GM12878 (cell line): ENCODE measurements at regions not wholly inside any gene's neighbourhood (a gene's known extent, or its start where the extent isn't known, plus 50 kb on each side); places are given as distances from the start of the nearest gene placed in this dataset.

Experiments used
- ATAC-seq: fragments of 200-7000 bp; cut with Tn5 transposase; 3 replicates; pipeline ENCODE4 v1.9.1; 2020; ENCODE audit warnings: mild to moderate bottlenecking, moderate library complexity
- BruUV-seq: library from RNA; stranded (reverse); fragments of 400-500 nt; replicated peaks from 2 replicates; lab custom pipeline; 2021; lab: Mats Ljungman, UMichigan
- CTCF ChIA-PET: fragments of 300-600 bp; sonication (Branson Sonifier 250); formaldehyde crosslinking; extraction: SDS; loops from one replicate; lab custom pipeline; 2021; ENCODE audit warnings: inconsistent platforms; lab: Yijun Ruan, JAX
- POLR2A ChIA-PET: fragments of 350-600 bp; formaldehyde crosslinking; extraction: SDS; loops from one replicate; lab custom pipeline; 2021; ENCODE audit warnings: inconsistent platforms; lab: Charles Lee
- RAD21 ChIA-PET: fragments of 300-600 bp; sonication (Branson Sonifier 250); formaldehyde crosslinking; loops from one replicate; lab custom pipeline; 2023; ENCODE audit warnings: antibody characterized with exemption; ENCODE audit not compliant: unreplicated experiment; lab: Charles Lee
- SMC1A ChIA-PET: fragments of 300-600 bp; sonication (Branson Sonifier 250); formaldehyde crosslinking; loops from one replicate; lab custom pipeline; 2023; ENCODE audit not compliant: unreplicated experiment, uncharacterized antibody; lab: Charles Lee
- DNase-seq: peaks from one replicate; pipeline ENCODE4 v3.0.0-alpha.2; 2011; ENCODE audit warnings: low read depth, low spot score
- FAIRE-seq: peaks from 3 replicates; lab custom pipeline; 2011; peaks lifted over from hg19 to GRCh38; lab: Jason Lieb, UNC
- H2AFZ ChIP-seq: 2 replicates; pipeline ENCODE4 v1.6.0; 2011; ENCODE audit warnings: low read depth, low read length, control low read depth; ENCODE audit not compliant: control insufficient read depth
- H3K27ac ChIP-seq: 2 replicates; pipeline ENCODE4 v1.5.1; 2011; ENCODE audit warnings: control low read depth; ENCODE audit not compliant: control insufficient read depth, insufficient read depth
- H3K27me3 ChIP-seq, 2 experiments: replicated peaks in 1 of 2; 2 replicates each; pipeline versions ENCODE4 v1.6.0 to v1.6.1; 2011; ENCODE audit warnings: low read length in 1 of 2; ENCODE audit not compliant: control insufficient read depth in 2 of 2, insufficient read depth in 2 of 2
- H3K36me3 ChIP-seq, 2 experiments: 2 replicates each; pipeline ENCODE4 v1.5.1; 2011; ENCODE audit warnings: low read length in 1 of 2; ENCODE audit not compliant: control insufficient read depth in 2 of 2, insufficient read depth in 2 of 2
- H3K4me1 ChIP-seq: 2 replicates; pipeline ENCODE4 v1.6.1; 2011; ENCODE audit warnings: mild to moderate bottlenecking, low read length, moderate library complexity, mixed read lengths; ENCODE audit not compliant: control insufficient read depth, insufficient read depth
- H3K4me2 ChIP-seq: 2 replicates; pipeline ENCODE4 v1.6.0; 2011; ENCODE audit warnings: control low read depth; ENCODE audit not compliant: control insufficient read depth, insufficient read depth
- H3K4me3 ChIP-seq: fragments of 200-600 bp; sonication (generic); 2 replicates; pipeline ENCODE4 v1.5.1; 2016
- H3K79me2 ChIP-seq: 2 replicates; pipeline ENCODE4 v1.6.0; 2011; ENCODE audit warnings: low read length; ENCODE audit not compliant: control insufficient read depth, insufficient read depth
- H3K9ac ChIP-seq: 2 replicates; pipeline ENCODE4 v1.8.0; 2011; ENCODE audit warnings: low read length, control low read depth, mixed read lengths; ENCODE audit not compliant: control insufficient read depth, insufficient read depth
- H3K9me3 ChIP-seq: replicated peaks from 3 replicates; pipeline ENCODE4 v1.5.1; 2011; ENCODE audit warnings: mild to moderate bottlenecking, low read length; ENCODE audit not compliant: control insufficient read depth, insufficient read depth
- H4K20me1 ChIP-seq: 2 replicates; pipeline ENCODE4 v1.6.0; 2011; ENCODE audit not compliant: control insufficient read depth, insufficient read depth
- CBX5 ChIP-seq: sonication (generic); IDR thresholded peaks from 2 replicates; pipeline ENCODE4 v1.6.1; 2016; ENCODE audit warnings: low read depth, moderate library complexity, mild to moderate bottlenecking, inconsistent platforms
- CHD1 ChIP-seq: IDR thresholded peaks from 2 replicates; pipeline ENCODE4 v1.6.1; 2012; ENCODE audit warnings: low read depth, low read length, improper control_type of control experiment
- CHD4 ChIP-seq: fragments of 200-600 bp; sonication (generic); IDR thresholded peaks from 2 replicates; pipeline ENCODE4 v1.6.1; 2016; ENCODE audit warnings: mild to moderate bottlenecking
- GABPA ChIP-seq: IDR thresholded peaks from 2 replicates; pipeline ENCODE4 v1.6.1; 2014; ENCODE audit warnings: antibody characterized with exemption, low read depth, mild to moderate bottlenecking, inconsistent platforms
- KDM1A ChIP-seq: fragments of 200-600 bp; sonication (generic); IDR thresholded peaks from 2 replicates; pipeline ENCODE4 v1.6.1; 2016; ENCODE audit warnings: borderline replicate concordance
- KLF5 ChIP-seq: fragments of 450-650 bp; IDR thresholded peaks from 2 replicates; pipeline ENCODE4 v1.6.1; 2014; ENCODE audit warnings: mild to moderate bottlenecking; ENCODE audit not compliant: partially characterized antibody
- PML ChIP-seq: IDR thresholded peaks from 2 replicates; pipeline ENCODE4 v1.6.1; 2012; ENCODE audit warnings: low read length, inconsistent platforms
- SIX5 ChIP-seq: IDR thresholded peaks from 2 replicates; pipeline ENCODE4 v1.6.1; 2011; ENCODE audit warnings: mild to moderate bottlenecking, low read depth, low read length, moderate library complexity; ENCODE audit not compliant: severe bottlenecking
- SRF ChIP-seq, 2 experiments: IDR thresholded peaks; 2 replicates each; pipeline ENCODE4 v1.6.1; 2011; ENCODE audit warnings: low read depth in 2 of 2, low read length in 2 of 2, mild to moderate bottlenecking in 1 of 2, moderate library complexity in 1 of 2
- STAT3 ChIP-seq: IDR thresholded peaks from 2 replicates; pipeline ENCODE4 v1.6.1; 2011; ENCODE audit warnings: low read depth, low read length, improper control_type of control experiment
- SUPT20H ChIP-seq: IDR thresholded peaks from 2 replicates; pipeline ENCODE4 v1.6.1; 2011; ENCODE audit warnings: low read depth, mild to moderate bottlenecking, low read length, moderate library complexity, borderline replicate concordance; ENCODE audit not compliant: control insufficient read depth
- SUZ12 ChIP-seq: fragments of 200-600 bp; sonication (generic); IDR thresholded peaks from one replicate; pipeline ENCODE4 v1.6.1; 2018; ENCODE audit warnings: antibody characterized with exemption, mild to moderate bottlenecking; ENCODE audit not compliant: unreplicated experiment
- TBL1XR1 ChIP-seq: IDR thresholded peaks from 2 replicates; pipeline ENCODE4 v1.6.1; 2012; ENCODE audit warnings: low read depth, low read length, improper control_type of control experiment
- ZNF207 ChIP-seq: fragments of 450-650 bp; IDR thresholded peaks from 2 replicates; pipeline ENCODE4 v1.6.1; 2014; ENCODE audit warnings: antibody characterized with exemption, mild to moderate bottlenecking, borderline replicate concordance
- ZNF384 ChIP-seq: IDR thresholded peaks from 2 replicates; pipeline ENCODE4 v1.6.1; 2012; ENCODE audit warnings: low read depth, mild to moderate bottlenecking, low read length, improper control_type of control experiment, borderline replicate concordance
- WGBS: methylation state at CpG from one replicate; pipeline ENCODE4 v1.1.6; 2016; ENCODE audit warnings: low lambda C conversion rate; ENCODE audit not compliant: insufficient replicate concordance, insufficient coverage; ENCODE audit errors: missing lambda C conversion rate; 5-methylcytosine and 5-hydroxymethylcytosine counted together
- in situ Hi-C: fragments of 300-500 bp; cut with MboI; formaldehyde crosslinking; loops from 9 replicates; pipeline ENCODE4 v1.14.3; 2018; ENCODE audit warnings: mixed read lengths
- intact Hi-C: fragments of 100-400 bp; cut with micrococcal nuclease; formaldehyde crosslinking; loops from one replicate; pipeline ENCODE4 v1.14.2; 2022; ENCODE audit not compliant: unreplicated experiment
- TF ChIP-seq, protein P1 (sequence below): fragments of 450-650 bp; IDR thresholded peaks from 2 replicates; pipeline ENCODE4 v1.6.1; 2017; ENCODE audit warnings: mild to moderate bottlenecking, low read depth, inconsistent platforms; ENCODE audit not compliant: poor library complexity, severe bottlenecking
- TF ChIP-seq, protein P2 (sequence below): fragments of 450-650 bp; IDR thresholded peaks from 2 replicates; pipeline ENCODE4 v1.6.1; 2016; ENCODE audit warnings: mild to moderate bottlenecking

DNA sequence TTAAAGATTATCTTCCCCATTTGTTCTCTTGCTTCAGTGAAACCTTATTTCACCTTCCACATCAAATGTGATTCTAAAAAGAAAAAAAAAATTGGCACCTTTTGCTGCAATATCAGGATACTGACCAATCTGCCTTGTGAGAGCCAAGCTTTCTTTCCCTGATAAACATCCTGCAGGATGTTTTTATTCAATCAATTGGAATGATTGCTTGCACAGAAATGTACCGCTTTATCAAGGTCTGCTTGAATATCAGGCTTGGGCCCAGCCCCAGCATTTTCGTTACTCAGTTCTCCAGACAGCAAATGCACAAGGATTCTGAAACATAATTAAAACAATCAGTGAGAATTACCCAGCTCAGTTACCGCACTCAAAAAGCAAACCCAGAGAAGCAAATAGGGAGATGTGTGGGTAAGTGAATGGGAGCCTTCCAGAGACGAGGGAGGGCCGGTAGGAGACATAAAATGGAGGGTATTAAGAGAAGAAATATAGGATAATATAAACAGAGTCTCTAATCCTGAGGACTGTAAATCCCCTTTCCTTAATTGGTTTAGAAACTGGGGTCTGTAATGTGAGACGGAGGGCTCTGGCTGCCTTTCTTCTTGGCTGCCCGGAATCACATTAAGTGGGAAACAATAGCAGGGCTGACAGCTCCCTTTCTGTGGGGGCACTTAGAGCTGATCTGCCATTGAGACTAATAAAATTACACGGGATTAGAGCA lies 291.8 kb downstream of the ICOS start (continued):
- TF ChIP-seq TBL1XR1 (no peak), CHD1 (no peak), PML (no peak), CBX5 (no peak), GABPA (no peak), SUZ12 (no peak), SRF (IDR thresholded peaks at IDR 0.05; ENCODE audit: low read depth in 2 of 2, low read length in 2 of 2) (no peak)
- TF ChIP-seq, protein P1, sequence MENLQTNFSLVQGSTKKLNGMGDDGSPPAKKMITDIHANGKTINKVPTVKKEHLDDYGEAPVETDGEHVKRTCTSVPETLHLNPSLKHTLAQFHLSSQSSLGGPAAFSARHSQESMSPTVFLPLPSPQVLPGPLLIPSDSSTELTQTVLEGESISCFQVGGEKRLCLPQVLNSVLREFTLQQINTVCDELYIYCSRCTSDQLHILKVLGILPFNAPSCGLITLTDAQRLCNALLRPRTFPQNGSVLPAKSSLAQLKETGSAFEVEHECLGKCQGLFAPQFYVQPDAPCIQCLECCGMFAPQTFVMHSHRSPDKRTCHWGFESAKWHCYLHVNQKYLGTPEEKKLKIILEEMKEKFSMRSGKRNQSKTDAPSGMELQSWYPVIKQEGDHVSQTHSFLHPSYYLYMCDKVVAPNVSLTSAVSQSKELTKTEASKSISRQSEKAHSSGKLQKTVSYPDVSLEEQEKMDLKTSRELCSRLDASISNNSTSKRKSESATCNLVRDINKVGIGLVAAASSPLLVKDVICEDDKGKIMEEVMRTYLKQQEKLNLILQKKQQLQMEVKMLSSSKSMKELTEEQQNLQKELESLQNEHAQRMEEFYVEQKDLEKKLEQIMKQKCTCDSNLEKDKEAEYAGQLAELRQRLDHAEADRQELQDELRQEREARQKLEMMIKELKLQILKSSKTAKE, result no peak
- TF ChIP-seq, protein P2, sequence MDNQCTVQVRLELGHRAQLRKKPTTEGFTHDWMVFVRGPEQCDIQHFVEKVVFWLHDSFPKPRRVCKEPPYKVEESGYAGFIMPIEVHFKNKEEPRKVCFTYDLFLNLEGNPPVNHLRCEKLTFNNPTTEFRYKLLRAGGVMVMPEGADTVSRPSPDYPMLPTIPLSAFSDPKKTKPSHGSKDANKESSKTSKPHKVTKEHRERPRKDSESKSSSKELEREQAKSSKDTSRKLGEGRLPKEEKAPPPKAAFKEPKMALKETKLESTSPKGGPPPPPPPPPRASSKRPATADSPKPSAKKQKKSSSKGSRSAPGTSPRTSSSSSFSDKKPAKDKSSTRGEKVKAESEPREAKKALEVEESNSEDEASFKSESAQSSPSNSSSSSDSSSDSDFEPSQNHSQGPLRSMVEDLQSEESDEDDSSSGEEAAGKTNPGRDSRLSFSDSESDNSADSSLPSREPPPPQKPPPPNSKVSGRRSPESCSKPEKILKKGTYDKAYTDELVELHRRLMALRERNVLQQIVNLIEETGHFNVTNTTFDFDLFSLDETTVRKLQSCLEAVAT, result no peak

DNA sequence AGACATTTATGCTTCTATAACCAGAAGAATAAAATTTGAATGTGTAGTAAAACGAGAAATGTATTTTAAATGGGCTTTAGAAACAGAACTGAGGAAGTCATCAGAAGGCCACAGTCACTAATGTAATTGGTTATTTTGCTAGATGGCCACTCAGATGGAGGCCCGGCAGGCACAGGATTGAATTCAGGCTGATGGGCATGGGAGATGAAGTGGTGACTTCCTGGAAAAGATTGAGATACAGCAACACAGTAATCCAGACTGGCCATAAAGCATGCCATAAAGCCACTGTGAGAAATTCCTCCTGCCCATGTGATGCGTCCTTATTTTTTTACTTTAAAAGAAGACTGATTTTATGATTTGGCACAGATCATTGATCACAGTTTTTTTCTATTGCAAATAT lies 297.7 kb downstream of the ICOS start:
- no peak for ATAC-seq
- no peaks in the 10 kb centered on the region for H3K36me3 ChIP-seq
- no peaks in the 10 kb centered on the region for H3K79me2 ChIP-seq
- in situ Hi-C loops, result no loop called here
- no peak overlapping the region for H3K4me3 ChIP-seq
- TF ChIP-seq ZNF384, result no peak
- no peak for TF ChIP-seq PML
- no peak for TF ChIP-seq SIX5
- TF ChIP-seq KLF5, result no peak
- TF ChIP-seq KDM1A, result no peak
- TF ChIP-seq STAT3, result no peak
- no peak for TF ChIP-seq ZNF207
- TF ChIP-seq CHD4, result no peak
- no peak for TF ChIP-seq SUPT20H
- WGBS, result 49% methylated on average over 3 of the region's 3 CpGs
- H3K27ac ChIP-seq, result no peak overlapping the region
- no peak for DNase-seq
- no peak overlapping the region for H3K4me2 ChIP-seq
- ChIA-PET POLR2A (no interaction called here), CTCF (no interaction called here), RAD21 (no interaction called here), SMC1A (no interaction called here)
- no peak overlapping the region for H3K9ac ChIP-seq
- intact Hi-C loops, result no loop called here
- H4K20me1 ChIP-seq, result no peaks in the 10 kb centered on the region
- no peak overlapping the region for H2AFZ ChIP-seq
- H3K4me1 ChIP-seq, result no peaks in the 10 kb centered on the region
- H3K9me3 ChIP-seq, result no peaks in the 10 kb centered on the region
- FAIRE-seq, result no peak
- H3K27me3 ChIP-seq, result no peaks in the 10 kb centered on the region; a peak in 1 of 4 replicates
- BruUV-seq, result no TSS peak
